LNCaP clone FGC (cell line): ENCODE measurements at regions not wholly inside any gene's neighbourhood (a gene's known extent, or its start where the extent isn't known, plus 50 kb on each side); places are given as distances from the start of the nearest gene placed in this dataset.
"Not testable (repeated sequence)": the region's sequence is repeated elsewhere in the genome, so short reads cannot be mapped to it uniquely, and the experiment has no call there.

Source experiments
- DNase-seq: peaks from one replicate; pipeline ENCODE4 v3.0.0-alpha.2; 2011; ENCODE audit warnings: low read depth
- H3K4me3 ChIP-seq: 2 replicates; pipeline ENCODE4 v1.5.1; 2011; ENCODE audit warnings: mild to moderate bottlenecking, low read depth, low read length, control low read depth
- CTCF ChIP-seq: IDR thresholded peaks from 2 replicates; pipeline ENCODE4 v1.5.1; 2012; ENCODE audit warnings: mild to moderate bottlenecking; ENCODE audit not compliant: control insufficient read depth, insufficient read depth; ENCODE audit errors: extremely low read depth

GRCh38 chr13:89518289-89519077 is 1829.0 kb upstream of the MIR17HG start:
- DNase-seq, result no peak
- H3K4me3 ChIP-seq, result no peak overlapping the region
- TF ChIP-seq CTCF, result no peak

GRCh38 chr13:89520468-89520867 is 1827.0 kb upstream of the MIR17HG start:
- TF ChIP-seq CTCF, result no peak
- DNase-seq, result no peak
- no peak overlapping the region for H3K4me3 ChIP-seq

- H3K4me3 ChIP-seq, DNase-seq: not testable (repeated sequence)
Measured at GRCh38 chr13:89521672-89522071, 1825.8 kb upstream of the MIR17HG start.

GRCh38 chr13:89541091-89542030 is 1806.1 kb upstream of the MIR17HG start:
- DNase-seq, result no peak
- H3K4me3 ChIP-seq, result no peak overlapping the region
- no peak for TF ChIP-seq CTCF

- no peak overlapping the region for H3K4me3 ChIP-seq
- no peak for DNase-seq
- no peak for TF ChIP-seq CTCF
Measured at GRCh38 chr13:89550938-89551337, 1796.5 kb upstream of the MIR17HG start.

- TF ChIP-seq CTCF, result no peak
- no peak overlapping the region for H3K4me3 ChIP-seq
- DNase-seq, result peak; percentile 56
Measured at GRCh38 chr13:89554801-89555200, 1792.7 kb upstream of the MIR17HG start.

GRCh38 chr13:89565476-89566100 is 1781.9 kb upstream of the MIR17HG start:
- no peak for DNase-seq
- no peak for TF ChIP-seq CTCF
- H3K4me3 ChIP-seq, result no peak overlapping the region
